ENCODE measurements at regions not wholly inside any gene's neighbourhood (a gene's known extent, or its start where the extent isn't known, plus 50 kb on each side); places are given as distances from the start of the nearest gene placed in this dataset.

DNA sequence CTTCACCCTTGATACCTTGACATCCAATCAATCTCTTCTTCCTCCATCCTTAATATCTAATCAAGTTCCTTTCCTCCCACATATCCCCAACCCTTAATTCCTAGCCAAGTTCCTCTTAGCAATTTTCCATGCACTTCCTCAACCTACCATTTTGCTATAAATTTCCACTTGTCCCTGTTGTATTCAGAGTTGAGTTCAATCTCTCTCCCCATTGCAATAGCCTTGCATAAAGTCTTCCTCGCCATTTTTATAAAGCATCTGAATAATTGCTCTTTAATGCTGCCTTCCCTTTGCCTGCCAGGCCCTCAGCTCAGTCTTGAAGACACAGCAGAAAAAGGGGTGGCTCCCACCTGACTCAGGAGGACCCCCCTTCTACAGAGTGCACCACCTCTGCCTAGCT lies 390.3 kb downstream of the HHIPL2 start:
- DNase-seq: no peak

DNA sequence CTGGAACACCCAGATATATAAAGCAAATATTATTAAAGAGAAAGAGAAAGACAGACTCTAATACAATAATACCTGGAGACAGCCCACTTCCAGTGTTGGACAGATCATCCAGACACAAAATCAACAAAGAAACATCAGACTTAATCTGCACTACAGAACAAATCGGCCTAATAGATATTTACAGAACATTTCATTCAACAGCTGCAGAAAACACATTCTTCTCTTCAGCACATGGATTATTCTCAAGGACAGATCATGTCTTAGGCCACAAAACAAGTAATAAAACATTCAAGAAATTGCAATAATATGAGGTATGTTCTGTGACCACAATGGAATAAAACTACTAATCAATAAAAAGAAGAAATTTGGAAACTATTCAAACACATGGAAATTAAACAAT lies 398.3 kb upstream of the DUSP10 start:
- no peak for DNase-seq

DNA sequence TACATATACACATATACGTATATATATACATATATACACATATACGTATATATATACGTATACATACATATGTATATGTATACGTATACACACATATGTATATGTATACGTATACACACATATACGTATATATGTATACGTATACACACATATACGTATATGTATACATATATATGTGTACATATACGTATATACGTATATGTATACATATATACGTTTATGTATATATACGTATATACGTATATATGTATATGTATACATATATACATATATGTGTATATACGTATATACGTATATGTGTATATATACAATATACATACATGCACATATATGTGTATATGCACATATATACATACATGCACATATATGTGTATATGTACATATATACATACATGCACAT lies 396.2 kb upstream of the DUSP10 start:
- no peak for DNase-seq

DNA sequence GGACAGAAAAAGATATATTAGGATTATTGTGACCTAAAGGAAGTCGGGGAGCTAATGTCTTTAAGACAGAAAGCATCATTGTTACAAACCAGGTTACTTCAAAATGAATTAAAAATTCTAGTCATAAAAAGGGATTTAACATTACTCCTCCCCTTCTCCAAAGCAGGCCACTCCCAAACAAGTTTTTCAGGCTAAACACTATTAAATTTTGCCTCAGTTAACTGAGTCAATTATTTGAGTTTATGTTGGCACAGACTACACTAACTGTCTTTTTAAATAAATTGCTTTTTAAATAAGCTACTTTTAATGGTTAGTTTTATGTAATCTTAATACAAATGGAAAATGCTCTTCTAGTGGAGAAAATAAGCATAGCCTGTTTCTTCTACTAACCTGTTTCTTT lies 395.0 kb upstream of the DUSP10 start:
- DNase-seq: no peak

DNA sequence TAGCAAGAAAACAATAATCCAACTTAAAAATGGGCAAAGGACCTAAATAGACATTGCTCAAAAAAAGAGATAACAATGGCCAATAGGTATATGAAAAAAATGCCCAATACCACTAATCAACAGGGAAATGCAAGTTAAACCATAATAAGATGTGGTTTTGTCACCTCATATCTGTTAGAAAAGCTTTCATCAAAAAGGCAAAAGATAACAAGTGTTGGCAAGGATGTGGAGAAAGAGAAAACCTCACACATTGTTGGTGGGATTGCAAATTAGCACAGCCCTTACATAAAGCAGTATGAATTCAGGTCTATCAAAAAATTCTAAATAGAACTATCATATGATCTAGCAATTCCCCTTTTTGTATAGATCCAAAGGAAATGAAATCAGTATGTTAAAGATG lies 387.2 kb upstream of the DUSP10 start:
- peak; percentile 6 for DNase-seq

DNA sequence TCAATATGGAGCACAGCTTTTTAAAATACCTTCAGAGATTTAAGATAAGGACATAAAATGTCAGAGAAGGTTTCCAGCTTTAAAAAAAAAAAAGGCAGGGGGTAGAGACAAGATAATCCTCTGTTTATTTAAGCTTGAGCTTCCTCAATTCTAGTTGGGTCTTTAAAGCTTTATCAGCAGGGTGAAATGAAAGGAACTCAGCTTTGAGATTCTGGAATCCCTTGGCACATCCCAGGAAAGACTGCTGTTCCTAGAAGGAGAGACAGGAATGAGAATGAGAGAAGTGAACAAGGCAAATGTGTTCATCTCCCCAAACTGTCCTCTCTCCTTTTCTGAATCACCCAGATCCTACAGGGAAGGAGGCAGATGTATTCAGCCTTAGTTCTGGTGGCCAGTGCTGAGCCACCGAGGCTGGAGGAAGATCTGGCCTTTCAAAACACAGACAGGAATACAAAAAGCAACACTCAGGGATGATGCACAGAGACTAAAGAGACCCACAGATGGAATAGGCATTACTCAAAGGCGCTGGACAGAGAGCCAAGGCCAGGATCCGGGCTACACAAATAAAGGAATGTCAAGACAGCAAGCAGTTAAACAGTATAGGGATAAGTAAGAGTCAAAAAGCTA lies 385.8 kb upstream of the DUSP10 start:
- DNase-seq: no peak

DNA sequence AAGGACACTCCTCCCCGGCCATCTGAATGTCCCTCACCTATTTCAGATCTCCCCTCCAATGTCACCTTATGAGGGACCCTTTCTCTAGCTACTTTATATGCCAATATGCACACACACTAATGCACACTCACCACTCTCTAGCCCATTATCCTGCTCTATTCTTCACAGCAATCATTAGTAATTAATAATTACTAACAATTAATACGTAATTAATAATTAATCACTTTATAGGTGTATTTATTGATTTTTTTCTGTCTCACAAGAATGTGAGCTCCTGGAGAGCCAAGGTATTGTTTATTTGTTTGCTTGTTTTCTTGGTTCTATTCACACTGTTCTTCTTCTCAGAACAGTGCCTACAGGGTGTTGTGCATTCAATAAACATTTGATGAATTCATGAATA lies 385.2 kb upstream of the DUSP10 start:
- DNase-seq: no peak

DNA sequence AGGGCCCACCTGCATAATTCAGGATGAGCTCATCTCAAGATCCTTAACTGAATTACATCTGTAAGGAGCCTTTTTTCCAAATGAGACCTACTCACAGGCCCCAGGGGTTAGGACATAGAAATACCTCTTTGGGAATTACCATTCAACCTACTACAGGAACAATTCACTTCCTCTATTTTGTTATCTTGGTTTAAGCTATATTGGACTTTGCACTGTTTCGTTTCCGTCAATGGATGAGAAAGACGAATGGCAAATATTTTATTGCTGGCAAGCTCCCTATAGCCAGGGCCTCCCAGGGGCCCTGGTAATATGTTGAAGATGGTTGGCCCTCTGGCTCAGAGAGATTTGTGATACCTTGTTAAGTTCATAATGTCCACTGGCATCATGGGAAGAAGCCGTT lies 384.2 kb upstream of the DUSP10 start:
- DNase-seq: no peak

DNA sequence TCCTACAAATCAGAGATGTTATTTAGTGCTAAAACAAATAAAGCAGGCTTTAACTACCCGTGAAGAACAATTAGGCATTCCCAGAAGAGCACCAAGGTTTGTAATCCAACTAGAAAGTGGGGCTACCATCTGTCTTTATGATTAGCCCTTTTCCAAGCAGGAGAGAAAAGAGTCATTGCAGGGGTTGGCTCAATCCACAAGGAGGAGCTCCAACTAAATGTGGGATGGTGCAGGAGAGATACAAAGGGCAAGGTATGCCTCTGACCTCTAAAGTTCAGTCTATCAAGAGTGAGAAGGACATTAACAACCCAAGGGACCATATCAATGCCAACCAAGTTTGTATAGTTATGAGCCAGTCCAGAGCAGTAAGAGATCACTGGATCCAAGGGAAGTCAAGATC lies 382.7 kb upstream of the DUSP10 start:
- DNase-seq: no peak

DNA sequence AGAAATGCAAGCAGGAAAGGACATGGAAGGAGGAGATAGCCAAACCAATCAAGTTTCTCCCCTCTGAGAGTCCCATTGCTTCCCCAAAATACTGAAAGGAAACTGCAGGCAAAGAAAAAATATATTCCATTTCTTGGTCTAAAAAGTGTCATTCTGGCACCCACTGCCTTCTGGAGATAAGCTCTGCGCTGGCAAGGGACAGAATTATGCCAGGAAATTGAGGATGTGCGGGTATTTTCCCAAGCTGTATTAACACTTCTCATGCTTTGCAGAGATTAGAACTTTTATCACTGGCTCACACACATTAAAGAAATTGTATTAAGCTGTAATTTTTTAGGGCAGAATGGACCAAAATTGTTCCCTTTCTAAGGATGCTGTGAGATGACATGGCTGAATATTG lies 381.2 kb upstream of the DUSP10 start:
- DNase-seq: peak; percentile 54

DNA sequence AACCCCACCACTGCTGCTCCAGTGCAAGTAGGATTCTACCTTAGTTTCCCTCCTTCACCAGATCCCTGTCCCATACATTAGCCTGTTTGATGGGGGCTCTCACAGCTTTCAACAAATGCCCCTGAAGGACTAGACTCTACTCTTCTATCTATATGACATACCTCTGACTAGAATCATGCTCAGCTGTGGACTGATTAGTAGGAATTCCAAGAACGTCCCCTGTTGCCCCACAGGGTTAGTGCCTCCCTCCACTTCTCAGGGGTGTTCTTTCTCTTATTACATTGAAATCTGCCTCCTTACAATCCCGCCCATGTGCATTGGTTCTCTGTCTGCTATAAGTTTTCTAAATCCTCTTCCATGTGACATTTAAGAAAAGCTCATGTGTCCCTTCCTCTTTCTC lies 375.9 kb upstream of the DUSP10 start:
- DNase-seq: no peak

DNA sequence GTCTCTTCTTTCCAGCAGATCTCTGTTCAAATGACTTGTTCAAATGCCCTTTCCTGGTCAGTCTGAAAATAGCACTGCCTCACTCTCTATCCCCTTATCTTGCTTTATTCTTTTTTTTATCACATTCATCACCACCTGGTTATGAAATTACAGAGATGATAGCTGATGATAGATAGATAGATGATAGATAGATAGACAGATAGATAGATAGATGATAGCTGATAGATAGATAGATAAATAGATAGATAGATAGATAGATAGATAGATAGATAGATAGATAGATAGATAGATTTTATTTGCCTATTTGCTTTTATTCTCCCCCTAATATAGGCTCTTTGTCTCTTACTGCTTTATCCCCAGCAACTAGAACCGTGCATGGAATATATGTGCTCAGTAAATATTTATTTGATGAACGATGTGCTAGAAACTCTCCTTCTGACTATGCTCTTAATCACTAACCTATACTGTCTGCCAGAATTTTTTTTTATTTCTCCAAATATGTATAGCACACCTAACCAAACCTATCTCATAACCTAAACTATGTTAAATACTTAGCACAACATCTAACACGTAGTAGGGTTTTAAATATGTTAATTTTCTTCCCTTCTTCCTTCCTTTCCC lies 372.8 kb upstream of the DUSP10 start:
- DNase-seq: no peak

DNA sequence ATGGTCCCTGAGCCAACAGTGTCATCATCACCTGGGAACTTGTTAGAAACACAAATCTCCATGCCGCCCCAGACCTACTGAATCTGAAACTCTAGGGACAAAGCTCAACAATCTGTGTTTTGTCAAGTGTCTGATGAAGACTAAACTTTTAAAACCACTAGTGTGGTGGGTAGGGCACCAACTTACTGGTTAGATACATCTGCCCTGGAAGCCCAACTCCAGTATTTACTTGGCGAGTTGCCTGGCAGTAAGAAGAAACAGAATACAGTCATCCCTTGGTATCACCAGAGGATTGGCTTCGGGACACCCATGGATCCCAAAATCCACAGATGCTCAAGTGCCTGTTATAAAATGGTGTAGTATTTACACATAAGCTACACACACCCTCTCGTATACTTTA lies 367.9 kb upstream of the DUSP10 start:
- no peak for DNase-seq

DNA sequence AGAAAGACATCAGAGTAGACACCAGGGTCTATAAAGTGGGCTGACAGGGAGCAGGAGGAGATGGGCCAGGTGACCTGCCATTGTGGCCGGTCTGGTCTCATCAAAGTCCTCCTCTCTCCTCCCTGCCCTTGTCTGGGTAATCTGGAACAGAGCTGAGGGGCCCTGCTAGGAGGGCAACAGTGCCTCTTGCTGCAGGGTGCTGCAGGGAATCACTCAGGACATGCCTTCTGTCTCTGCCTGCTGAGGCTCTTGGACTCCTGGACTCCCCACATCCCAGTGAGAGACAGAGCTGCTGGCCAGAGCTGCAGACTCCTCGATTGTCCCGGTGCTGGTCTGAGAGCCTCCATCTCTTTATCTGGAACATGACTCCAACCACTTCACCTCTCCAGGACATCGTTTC lies 366.1 kb upstream of the DUSP10 start:
- DNase-seq: no peak

DNA sequence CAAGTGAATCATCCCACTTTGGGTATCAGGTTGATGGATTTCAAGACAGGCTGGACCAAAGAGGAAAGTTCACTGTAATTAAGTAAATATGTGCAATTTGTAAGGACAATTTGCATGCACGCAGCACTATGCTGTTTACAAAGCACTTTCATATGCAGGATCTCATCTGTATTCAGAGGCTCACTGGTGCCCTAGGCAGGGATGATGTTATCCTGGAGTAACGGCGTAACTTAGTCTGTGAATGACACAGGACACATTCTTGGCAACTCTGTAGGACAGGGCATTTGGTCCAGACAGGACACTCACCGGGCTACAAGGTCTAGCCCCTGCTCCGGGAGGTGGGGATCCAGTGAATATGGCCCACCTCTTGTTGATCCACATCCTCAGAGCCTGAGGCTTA lies 365.4 kb upstream of the DUSP10 start:
- no peak for DNase-seq

DNA sequence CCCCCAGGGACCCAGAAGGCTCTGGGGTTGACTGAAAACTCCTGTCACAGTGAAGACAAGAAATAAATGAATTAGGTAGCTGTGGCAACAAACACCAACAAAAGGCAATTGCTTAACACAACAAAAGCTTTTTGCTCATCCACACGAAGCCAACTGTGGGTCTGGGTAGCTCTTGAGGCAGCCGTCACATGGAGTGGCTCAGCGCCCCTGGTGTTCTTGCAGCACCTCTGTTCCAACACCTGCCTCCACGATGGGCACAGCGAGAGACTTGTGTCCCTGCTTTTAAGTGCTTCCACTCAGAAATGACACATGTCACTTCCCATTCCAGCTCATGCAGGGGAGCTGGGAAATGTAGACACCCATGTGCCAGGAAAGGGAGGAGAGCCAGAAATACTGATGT lies 364.5 kb upstream of the DUSP10 start:
- no peak for DNase-seq

DNA sequence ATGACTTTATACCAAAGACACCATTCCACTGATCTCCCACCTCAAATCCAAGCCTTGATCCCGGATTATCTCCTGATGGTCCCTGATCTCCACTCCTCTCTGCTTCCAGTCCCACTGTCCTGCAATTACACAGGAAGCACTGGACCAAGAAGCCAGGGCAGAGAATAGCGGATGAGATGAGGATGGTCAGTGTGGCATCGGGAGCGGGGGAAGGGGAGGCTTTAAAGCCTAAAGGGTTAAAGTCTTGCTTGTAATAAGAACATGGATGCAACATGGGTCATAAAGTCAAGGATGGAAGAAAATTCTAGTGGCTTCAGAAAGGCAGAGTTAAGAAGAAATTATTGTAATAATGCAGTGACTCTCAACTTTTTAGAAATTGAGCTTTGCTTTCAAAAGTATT lies 364.0 kb upstream of the DUSP10 start:
- no peak for DNase-seq

DNA sequence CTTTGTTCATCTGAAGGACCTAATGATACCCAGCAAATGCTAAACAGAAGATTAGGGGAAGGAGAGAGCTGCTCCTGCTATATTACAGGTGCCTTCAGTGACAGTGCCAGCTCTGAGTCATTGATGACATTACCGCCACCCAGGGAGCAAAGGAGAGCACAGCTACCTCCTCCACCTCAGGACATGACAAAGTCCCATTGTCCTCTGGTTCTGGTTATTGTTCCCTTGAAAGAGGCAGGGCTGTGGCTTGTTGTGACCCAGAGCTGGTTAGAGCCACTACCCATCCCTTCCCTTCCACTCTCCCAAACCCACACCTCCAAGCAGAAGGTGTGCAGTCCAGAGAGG lies 363.5 kb upstream of the DUSP10 start:
- no peak for DNase-seq

DNA sequence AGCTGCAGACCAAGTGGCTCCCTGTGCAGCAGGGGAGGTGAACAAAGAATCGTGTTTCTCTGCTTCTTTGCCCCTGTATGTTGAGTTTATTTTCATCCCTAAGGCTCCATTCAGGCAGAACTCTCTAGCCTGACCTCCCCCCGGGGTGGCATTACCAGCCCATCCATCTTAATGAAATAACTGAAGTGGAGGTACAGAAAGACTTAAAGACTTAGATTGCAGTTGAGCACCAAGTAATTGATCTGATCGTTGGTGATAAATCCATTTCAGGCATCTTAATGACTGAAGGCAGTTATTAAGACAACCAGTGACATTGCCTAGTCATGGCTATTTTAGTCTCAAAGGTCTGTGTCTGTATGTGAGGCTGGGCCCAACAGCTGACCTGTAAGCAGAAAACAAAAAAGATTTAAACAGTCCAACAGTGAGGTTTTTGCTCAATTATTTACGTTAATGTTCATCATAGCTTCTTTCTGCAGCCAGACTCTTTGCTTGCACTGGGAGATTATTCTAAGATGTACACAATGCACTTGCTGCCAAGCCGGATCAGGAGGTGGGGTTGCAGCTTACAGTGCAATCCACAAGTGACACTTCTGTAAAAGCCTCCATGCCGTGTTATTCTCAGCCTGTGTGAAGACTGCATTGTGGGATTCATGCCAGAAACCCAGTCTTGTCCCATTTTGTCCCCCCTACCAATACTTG lies 363.0 kb upstream of the DUSP10 start:
- no peak for DNase-seq

DNA sequence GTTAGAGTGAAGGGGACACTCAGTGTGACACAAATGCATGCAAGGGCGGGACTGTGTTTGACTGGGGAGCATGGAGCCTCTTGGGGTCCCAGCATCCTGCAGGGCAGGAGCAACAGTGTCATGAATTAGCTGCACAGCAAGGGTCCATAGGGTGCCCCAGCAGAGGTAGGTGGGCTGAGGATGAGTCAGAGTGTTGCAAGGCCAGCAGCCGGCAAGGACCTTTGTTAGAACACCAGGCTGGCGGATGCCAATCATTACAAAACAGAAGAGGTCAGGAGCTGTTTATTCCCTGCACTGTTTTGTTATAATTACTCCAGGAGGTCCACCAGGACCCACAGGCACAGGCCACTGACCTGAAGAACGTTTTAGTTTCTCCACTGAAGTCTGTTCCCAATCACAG lies 362.2 kb upstream of the DUSP10 start:
- DNase-seq: no peak

DNA sequence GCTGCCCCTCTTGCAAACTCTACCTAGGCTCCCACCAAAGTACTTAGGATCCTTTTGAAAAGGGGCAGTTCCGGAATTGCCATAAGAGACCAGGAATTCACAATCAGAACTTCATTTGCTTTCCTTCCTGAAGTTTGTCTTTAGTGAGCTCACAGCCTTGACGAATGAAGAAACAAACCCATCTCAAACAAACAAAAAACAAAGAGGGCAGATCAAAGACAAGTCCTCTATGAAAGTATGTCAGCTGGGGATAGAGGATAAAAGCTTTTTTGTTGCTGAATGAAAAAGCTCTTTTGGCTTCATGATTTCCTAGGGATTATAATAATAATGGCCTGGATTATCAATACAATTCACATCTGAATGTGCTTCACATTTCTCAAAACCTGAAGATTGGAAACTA lies 357.9 kb upstream of the DUSP10 start:
- no peak for DNase-seq

DNA sequence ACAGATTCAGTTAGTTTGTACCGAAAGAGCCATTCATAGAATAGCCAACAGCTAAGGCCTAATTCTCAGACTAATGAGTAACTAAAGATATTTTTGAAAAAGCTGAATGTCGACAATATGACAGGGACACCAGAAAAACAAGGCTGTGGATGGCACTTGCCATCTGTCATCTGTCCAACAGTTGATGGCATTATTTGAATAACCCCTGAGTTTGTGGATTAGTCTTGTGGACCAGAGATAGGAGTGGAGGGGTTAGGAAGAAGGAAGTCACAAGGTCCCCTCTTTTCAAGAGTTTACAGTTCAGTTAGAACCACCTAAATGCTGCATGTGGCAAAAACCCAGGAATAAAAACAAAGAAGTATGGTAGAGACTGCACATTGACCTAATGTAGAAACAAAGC lies 356.5 kb upstream of the DUSP10 start:
- DNase-seq: peak; percentile 72

DNA sequence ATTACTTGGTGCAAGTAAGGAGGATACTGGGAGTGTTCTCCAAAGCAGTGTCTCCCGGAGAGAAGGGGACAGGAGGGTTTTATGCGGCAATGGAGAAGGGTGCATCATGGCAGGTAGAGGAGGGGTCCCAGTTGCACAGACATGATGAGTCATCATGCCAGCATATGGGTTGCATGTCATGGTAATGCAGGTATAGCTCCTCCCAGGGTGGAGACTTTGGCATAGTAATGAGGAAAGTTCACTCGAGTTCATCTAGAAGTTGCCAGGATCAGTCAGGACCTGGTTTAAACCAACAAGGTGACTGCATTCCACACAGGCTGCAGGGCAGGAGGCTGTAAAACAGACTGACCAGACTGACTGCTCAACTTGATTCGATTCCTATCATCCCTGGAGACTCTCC lies 355.7 kb upstream of the DUSP10 start:
- peak; percentile 16 for DNase-seq

DNA sequence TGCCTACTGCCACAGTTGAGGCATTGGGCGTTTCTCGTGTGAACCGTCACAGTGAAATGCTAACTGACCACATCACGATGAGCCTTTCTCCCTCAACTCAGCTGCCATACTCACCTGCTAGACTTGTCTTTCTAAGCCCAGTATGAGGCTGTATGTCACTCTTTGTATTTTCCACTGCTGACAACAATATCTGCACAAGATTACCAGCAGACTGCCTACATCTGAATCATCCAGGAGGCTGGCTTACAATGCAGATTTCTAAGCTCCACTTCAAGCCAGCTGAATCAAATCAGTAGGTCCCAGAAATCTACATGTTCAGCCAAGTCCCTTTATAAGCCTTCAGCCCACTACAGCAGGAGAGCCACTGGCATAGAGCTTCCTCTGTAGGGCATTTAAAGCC lies 355.0 kb upstream of the DUSP10 start:
- peak; percentile 39 for DNase-seq

DNA sequence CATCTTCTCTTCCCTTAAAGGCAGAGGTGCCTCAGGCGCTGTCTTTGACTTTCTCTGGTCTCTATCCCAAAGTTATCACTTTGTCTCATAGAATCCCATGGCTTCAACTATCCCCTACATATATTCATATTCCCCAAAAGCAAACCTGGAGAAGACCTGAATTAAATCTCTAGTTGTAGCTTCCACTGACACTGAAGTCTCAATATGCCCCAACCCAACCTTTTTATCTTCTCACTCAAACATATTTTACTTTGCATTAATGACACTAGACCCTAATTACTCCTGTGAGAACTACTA lies 354.5 kb upstream of the DUSP10 start:
- DNase-seq: no peak

Data from hematopoietic multipotent progenitor cell treated with erythropoietin and hydrocortisone succinate and interleukin-3 and kit ligand, for 8 days (in vitro differentiated cells).